ENCODE measurements at regions not wholly inside any gene's neighbourhood (a gene's known extent, or its start where the extent isn't known, plus 50 kb on each side); places are given as distances from the start of the nearest gene placed in this dataset.
"Not testable (repeated sequence)": the region's sequence is repeated elsewhere in the genome, so short reads cannot be mapped to it uniquely, and the experiment has no call there.

DNA sequence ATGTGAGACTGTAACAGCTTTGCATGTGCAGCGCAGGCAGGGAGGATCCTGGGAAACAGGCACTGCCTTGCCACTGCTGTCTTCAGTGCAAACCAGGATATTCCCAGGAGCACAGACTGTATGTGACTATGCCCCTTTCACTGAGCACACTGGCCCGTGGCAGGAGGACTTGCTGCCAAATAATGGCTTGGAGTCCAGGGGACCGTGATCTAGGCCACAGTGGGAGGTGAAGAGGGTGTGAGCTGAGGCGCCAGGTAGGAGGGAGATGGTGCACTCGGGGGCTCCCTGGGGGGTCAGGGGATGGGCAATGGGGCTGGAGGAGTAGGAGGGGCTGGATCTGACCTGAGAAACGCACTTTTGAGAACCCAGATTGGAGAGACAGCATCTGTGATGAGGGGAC lies 193.4 kb upstream of the ZNF32 start:
- no peak for DNase-seq (ENCODE audit: low spot score)
- Histone ChIP-seq H4K91ac (ENCODE audit: low read depth, low read length, poor library complexity) (no peak overlapping the region), H2AFZ (ENCODE audit: low read length) (no peak overlapping the region), H2AK5ac (ENCODE audit: low read depth, low read length) (no peak overlapping the region), H2BK15ac (ENCODE audit: low read length) (no peak overlapping the region), H3K4me1 (ENCODE audit: control insufficient read depth in 2 of 2, insufficient read depth in 1 of 2, low read depth in 1 of 2, low read length in 2 of 2) (no peaks in the 10 kb centered on the region), H3K79me1 (ENCODE audit: low read depth, low read length) (no peaks in the 10 kb centered on the region), H3K4me2 (ENCODE audit: insufficient read depth, low read length, poor library complexity, severe bottlenecking) (no peak overlapping the region), H2BK12ac (ENCODE audit: low read length) (no peak overlapping the region), H3K27ac (replicated peaks; ENCODE audit: low read length) (no peak overlapping the region), H3K9me3 (replicated peaks in 1 of 2; ENCODE audit: control insufficient read depth in 2 of 2, insufficient read depth in 1 of 2, low read depth in 1 of 2, low read length in 2 of 2) (no peaks in the 10 kb centered on the region), H3K9ac (ENCODE audit: low read depth, low read length, poor library complexity) (peak overlapping the region; percentile 14), H3K4me3 (ENCODE audit: low read length in 2 of 2) (no peak overlapping the region), H3K4ac (ENCODE audit: low read length) (no peak overlapping the region), H3K18ac (ENCODE audit: low read length) (peak overlapping the region; percentile 49), H3K14ac (ENCODE audit: low read length) (peak overlapping the region; percentile 5), H3K36me3 (replicated peaks in 1 of 2; ENCODE audit: control insufficient read depth in 2 of 2, insufficient read depth in 2 of 2, low read length in 2 of 2) (no peaks in the 10 kb centered on the region), H3K27me3 (ENCODE audit: control insufficient read depth in 3 of 3, insufficient read depth in 3 of 3, low read depth in 1 of 3, low read length in 3 of 3) (no peaks in the 10 kb centered on the region), H3K23ac (ENCODE audit: low read depth, low read length, poor library complexity) (no peak overlapping the region), H2BK5ac (ENCODE audit: low read length) (no peak overlapping the region), H4K8ac (ENCODE audit: low read depth, low read length) (no peak overlapping the region), H2BK120ac (ENCODE audit: low read depth, low read length) (no peak overlapping the region)
- WGBS, 2 donors (ENCODE audit: extremely low coverage in 2 of 2, insufficient read length in 2 of 2, insufficient replicate concordance in 1 of 2): no CpG with 5 or more reads among the region's 6 CpGs

DNA sequence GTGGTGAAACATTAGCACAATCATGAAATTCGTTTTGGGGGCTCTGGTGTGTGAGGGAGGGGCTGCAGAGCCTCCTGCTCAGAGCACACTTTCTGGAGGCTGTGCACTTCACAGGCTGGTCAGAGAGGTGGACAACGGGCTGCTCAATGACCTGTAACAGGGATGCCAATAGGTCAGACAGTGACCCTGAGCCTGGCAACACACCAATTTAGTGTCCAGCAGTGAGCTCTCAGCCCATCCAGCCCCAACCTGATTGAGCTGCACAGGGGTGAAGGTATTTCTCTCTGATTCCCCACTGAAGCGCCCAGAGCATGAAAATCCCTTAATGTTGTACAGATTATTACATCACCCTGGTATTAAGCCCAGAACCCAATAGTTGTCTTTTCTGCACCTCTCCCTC lies 191.3 kb upstream of the ZNF32 start:
- H4K8ac ChIP-seq (ENCODE audit: low read depth, low read length): no peak overlapping the region
- no peak overlapping the region for H4K91ac ChIP-seq (ENCODE audit: low read depth, low read length, poor library complexity)
- no peak overlapping the region for H2BK12ac ChIP-seq (ENCODE audit: low read length)
- no peaks in the 10 kb centered on the region for H3K4me1 ChIP-seq (ENCODE audit: control insufficient read depth in 2 of 2, insufficient read depth in 1 of 2, low read depth in 1 of 2, low read length in 2 of 2)
- no peak overlapping the region for H3K4me2 ChIP-seq (ENCODE audit: insufficient read depth, low read length, poor library complexity, severe bottlenecking)
- H3K9me3 ChIP-seq (replicated peaks in 1 of 2; ENCODE audit: control insufficient read depth in 2 of 2, insufficient read depth in 1 of 2, low read depth in 1 of 2, low read length in 2 of 2): no peaks in the 10 kb centered on the region
- no peaks in the 10 kb centered on the region for H3K36me3 ChIP-seq (replicated peaks in 1 of 2; ENCODE audit: control insufficient read depth in 2 of 2, insufficient read depth in 2 of 2, low read length in 2 of 2)
- no peak overlapping the region for H3K9ac ChIP-seq (ENCODE audit: low read depth, low read length, poor library complexity)
- H2AK5ac ChIP-seq (ENCODE audit: low read depth, low read length): no peak overlapping the region
- H3K27ac ChIP-seq (replicated peaks; ENCODE audit: low read length): no peak overlapping the region
- no peak overlapping the region for H3K4ac ChIP-seq (ENCODE audit: low read length)
- no peak overlapping the region for H3K18ac ChIP-seq (ENCODE audit: low read length)
- no peak overlapping the region for H3K4me3 ChIP-seq (ENCODE audit: low read length in 2 of 2)
- H3K27me3 ChIP-seq (ENCODE audit: control insufficient read depth in 3 of 3, insufficient read depth in 3 of 3, low read depth in 1 of 3, low read length in 3 of 3): no peaks in the 10 kb centered on the region
- H2AFZ ChIP-seq (ENCODE audit: low read length): no peak overlapping the region
- DNase-seq (ENCODE audit: low spot score): no peak
- no peak overlapping the region for H2BK15ac ChIP-seq (ENCODE audit: low read length)
- H2BK120ac ChIP-seq (ENCODE audit: low read depth, low read length): no peak overlapping the region
- H3K23ac ChIP-seq (ENCODE audit: low read depth, low read length, poor library complexity): no peak overlapping the region
- H3K79me1 ChIP-seq (ENCODE audit: low read depth, low read length): no peaks in the 10 kb centered on the region
- no peak overlapping the region for H2BK5ac ChIP-seq (ENCODE audit: low read length)
- WGBS, 2 donors (ENCODE audit: extremely low coverage in 2 of 2, insufficient read length in 2 of 2, insufficient replicate concordance in 1 of 2): no CpG with 5 or more reads among the region's 3 CpGs
- no peak overlapping the region for H3K14ac ChIP-seq (ENCODE audit: low read length)

DNA sequence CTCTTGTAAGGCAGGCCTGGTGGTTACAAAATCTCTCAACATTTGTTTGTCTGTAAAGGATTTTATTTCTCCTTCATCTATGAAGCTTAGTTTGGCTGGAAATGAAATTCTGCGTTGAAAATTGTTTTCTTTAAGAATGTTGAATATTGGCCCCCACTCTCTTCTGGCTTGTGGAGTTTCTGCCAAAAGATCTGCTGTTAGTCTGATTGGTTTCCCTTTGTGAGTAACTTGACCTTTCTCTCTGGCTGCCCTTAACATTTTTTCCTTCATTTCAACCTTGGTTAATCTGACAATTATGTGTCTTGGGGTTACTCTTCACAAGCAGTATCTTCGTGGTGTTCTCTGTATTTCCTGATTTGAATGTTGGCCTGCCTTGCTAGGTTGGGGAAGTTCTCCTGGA lies 186.1 kb upstream of the ZNF32 start:
- not testable (repeated sequence) for H3K18ac ChIP-seq (ENCODE audit: low read length); H3K23ac ChIP-seq (ENCODE audit: low read depth, low read length, poor library complexity); H2BK15ac ChIP-seq (ENCODE audit: low read length); H3K4me2 ChIP-seq (ENCODE audit: insufficient read depth, low read length, poor library complexity, severe bottlenecking); H3K9me3 ChIP-seq (replicated peaks in 1 of 2; ENCODE audit: control insufficient read depth in 2 of 2, insufficient read depth in 1 of 2, low read depth in 1 of 2, low read length in 2 of 2); H3K27ac ChIP-seq (replicated peaks; ENCODE audit: low read length); H2AK5ac ChIP-seq (ENCODE audit: low read depth, low read length); H3K27me3 ChIP-seq (ENCODE audit: control insufficient read depth in 3 of 3, insufficient read depth in 3 of 3, low read depth in 1 of 3, low read length in 3 of 3); H3K4me3 ChIP-seq (ENCODE audit: low read length in 2 of 2); H2BK120ac ChIP-seq (ENCODE audit: low read depth, low read length); H2BK5ac ChIP-seq (ENCODE audit: low read length); H3K36me3 ChIP-seq (replicated peaks in 1 of 2; ENCODE audit: control insufficient read depth in 2 of 2, insufficient read depth in 2 of 2, low read length in 2 of 2); H2AFZ ChIP-seq (ENCODE audit: low read length); H3K9ac ChIP-seq (ENCODE audit: low read depth, low read length, poor library complexity); DNase-seq (ENCODE audit: low spot score); H4K8ac ChIP-seq (ENCODE audit: low read depth, low read length); H3K14ac ChIP-seq (ENCODE audit: low read length); H2BK12ac ChIP-seq (ENCODE audit: low read length); H3K4ac ChIP-seq (ENCODE audit: low read length); H3K4me1 ChIP-seq (ENCODE audit: control insufficient read depth in 2 of 2, insufficient read depth in 1 of 2, low read depth in 1 of 2, low read length in 2 of 2); H4K91ac ChIP-seq (ENCODE audit: low read depth, low read length, poor library complexity); H3K79me1 ChIP-seq (ENCODE audit: low read depth, low read length)
- WGBS, 2 donors (ENCODE audit: extremely low coverage in 2 of 2, insufficient read length in 2 of 2, insufficient replicate concordance in 1 of 2): no CpG with 5 or more reads among the region's 2 CpGs

DNA sequence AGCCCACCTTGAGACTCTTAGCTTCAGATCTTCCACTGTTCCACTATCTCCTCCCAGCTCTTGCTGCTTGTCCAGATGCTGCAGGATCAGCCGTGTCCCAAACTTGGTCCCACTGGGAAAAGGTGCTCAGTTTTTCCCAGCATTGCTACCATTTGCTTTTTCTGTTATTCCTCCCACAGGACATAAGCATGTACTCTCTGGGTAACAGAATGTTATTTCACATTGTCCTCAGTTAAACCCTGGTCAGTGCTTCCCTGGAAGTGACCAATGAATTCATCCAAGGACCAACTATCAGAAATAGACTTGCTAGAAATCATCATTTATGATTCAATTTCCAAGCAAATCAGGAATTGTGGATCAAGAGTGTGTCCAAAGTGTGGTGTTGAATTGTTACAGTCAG lies 179.2 kb upstream of the ZNF32 start:
- H3K23ac ChIP-seq (ENCODE audit: low read depth, low read length, poor library complexity): no peak overlapping the region
- H3K36me3 ChIP-seq (replicated peaks in 1 of 2; ENCODE audit: control insufficient read depth in 2 of 2, insufficient read depth in 2 of 2, low read length in 2 of 2): no peaks in the 10 kb centered on the region
- no peak overlapping the region for H4K8ac ChIP-seq (ENCODE audit: low read depth, low read length)
- no peak overlapping the region for H2AFZ ChIP-seq (ENCODE audit: low read length)
- no peak overlapping the region for H2AK5ac ChIP-seq (ENCODE audit: low read depth, low read length)
- no peaks in the 10 kb centered on the region for H3K79me1 ChIP-seq (ENCODE audit: low read depth, low read length)
- no peak overlapping the region for H3K14ac ChIP-seq (ENCODE audit: low read length)
- H3K4me2 ChIP-seq (ENCODE audit: insufficient read depth, low read length, poor library complexity, severe bottlenecking): no peak overlapping the region
- H3K9me3 ChIP-seq (replicated peaks in 1 of 2; ENCODE audit: control insufficient read depth in 2 of 2, insufficient read depth in 1 of 2, low read depth in 1 of 2, low read length in 2 of 2): peaks cover 0 to 3% of the 10 kb centered on the region in 2 donors
- H3K9ac ChIP-seq (ENCODE audit: low read depth, low read length, poor library complexity): no peak overlapping the region
- H3K4me1 ChIP-seq (ENCODE audit: control insufficient read depth in 2 of 2, insufficient read depth in 1 of 2, low read depth in 1 of 2, low read length in 2 of 2): no peaks in the 10 kb centered on the region
- H3K18ac ChIP-seq (ENCODE audit: low read length): no peak overlapping the region
- H2BK15ac ChIP-seq (ENCODE audit: low read length): no peak overlapping the region
- no peaks in the 10 kb centered on the region for H3K27me3 ChIP-seq (ENCODE audit: control insufficient read depth in 3 of 3, insufficient read depth in 3 of 3, low read depth in 1 of 3, low read length in 3 of 3)
- no peak overlapping the region for H2BK120ac ChIP-seq (ENCODE audit: low read depth, low read length)
- no peak overlapping the region for H4K91ac ChIP-seq (ENCODE audit: low read depth, low read length, poor library complexity)
- no peak overlapping the region for H2BK12ac ChIP-seq (ENCODE audit: low read length)
- no peak for DNase-seq (ENCODE audit: low spot score)
- no peak overlapping the region for H3K4ac ChIP-seq (ENCODE audit: low read length)
- H2BK5ac ChIP-seq (ENCODE audit: low read length): no peak overlapping the region
- no CpG with 5 or more reads among the region's 1 CpG for WGBS, 2 donors (ENCODE audit: extremely low coverage in 2 of 2, insufficient read length in 2 of 2, insufficient replicate concordance in 1 of 2)
- no peak overlapping the region for H3K4me3 ChIP-seq (ENCODE audit: low read length in 2 of 2)
- H3K27ac ChIP-seq (replicated peaks; ENCODE audit: low read length): no peak overlapping the region
